ENCODE measurements at regions not wholly inside any gene's neighbourhood (a gene's known extent, or its start where the extent isn't known, plus 50 kb on each side); places are given as distances from the start of the nearest gene placed in this dataset.
"Not testable (repeated sequence)": the region's sequence is repeated elsewhere in the genome, so short reads cannot be mapped to it uniquely, and the experiment has no call there.

- no peak for DNase-seq (ENCODE audit: low read depth in 4 of 4, low spot score in 3 of 4)
Observed at GRCh38 chr2:128667391-128667790, 348.7 kb upstream of the HS6ST1 start.

GRCh38 chr2:128668946-128669345 is 350.3 kb upstream of the HS6ST1 start:
- DNase-seq (ENCODE audit: low read depth in 4 of 4, low spot score in 3 of 4) = no peak

GRCh38 chr2:128670066-128670465 is 351.4 kb upstream of the HS6ST1 start:
- no peak for DNase-seq (ENCODE audit: low read depth in 4 of 4, low spot score in 3 of 4)

GRCh38 chr2:128671981-128672757 is 353.5 kb upstream of the HS6ST1 start:
- not testable (repeated sequence) for DNase-seq (ENCODE audit: low read depth in 4 of 4, low spot score in 3 of 4)

- DNase-seq (ENCODE audit: low read depth in 4 of 4, low spot score in 3 of 4) = not testable (repeated sequence)
Observed at GRCh38 chr2:128679680-128680079, 361.0 kb upstream of the HS6ST1 start.

- no peak for DNase-seq (ENCODE audit: low read depth in 4 of 4, low spot score in 3 of 4)
Observed at GRCh38 chr2:128681507-128681906, 362.8 kb upstream of the HS6ST1 start.

GRCh38 chr2:128682266-128682665 is 363.6 kb upstream of the HS6ST1 start:
- DNase-seq (ENCODE audit: low read depth in 4 of 4, low spot score in 3 of 4) = no peak

GRCh38 chr2:128682729-128683284 is 364.1 kb upstream of the HS6ST1 start:
- DNase-seq (ENCODE audit: low read depth in 4 of 4, low spot score in 3 of 4) = no peak

- DNase-seq (ENCODE audit: low read depth in 4 of 4, low spot score in 3 of 4) = no peak
Observed at GRCh38 chr2:128684523-128684922, 365.9 kb upstream of the HS6ST1 start.

- DNase-seq (ENCODE audit: low read depth in 4 of 4, low spot score in 3 of 4) = no peak
Observed at GRCh38 chr2:128685841-128686496, 367.3 kb upstream of the HS6ST1 start.

- no peak for DNase-seq (ENCODE audit: low read depth in 4 of 4, low spot score in 3 of 4)
Observed at GRCh38 chr2:128686497-128686859, 367.8 kb upstream of the HS6ST1 start.

- no peak for DNase-seq (ENCODE audit: low read depth in 4 of 4, low spot score in 3 of 4)
Observed at GRCh38 chr2:128686881-128687555, 368.4 kb upstream of the HS6ST1 start.

GRCh38 chr2:128687565-128687964 is 368.9 kb upstream of the HS6ST1 start:
- DNase-seq (ENCODE audit: low read depth in 4 of 4, low spot score in 3 of 4) = no peak

GRCh38 chr2:128689971-128690370 is 371.3 kb upstream of the HS6ST1 start:
- DNase-seq (ENCODE audit: low read depth in 4 of 4, low spot score in 3 of 4) = no peak

- DNase-seq (ENCODE audit: low read depth in 4 of 4, low spot score in 3 of 4) = no peak
Observed at GRCh38 chr2:128690431-128690830, 371.8 kb upstream of the HS6ST1 start.

- DNase-seq (ENCODE audit: low read depth in 4 of 4, low spot score in 3 of 4) = no peak
Observed at GRCh38 chr2:128690869-128691268, 372.2 kb upstream of the HS6ST1 start.

GRCh38 chr2:128691526-128691925 is 372.9 kb upstream of the HS6ST1 start:
- no peak for DNase-seq (ENCODE audit: low read depth in 4 of 4, low spot score in 3 of 4)

- DNase-seq (ENCODE audit: low read depth in 4 of 4, low spot score in 3 of 4) = no peak
Observed at GRCh38 chr2:128692895-128693742, 374.5 kb upstream of the HS6ST1 start.

GRCh38 chr2:128693743-128694029 is 375.0 kb upstream of the HS6ST1 start:
- DNase-seq (ENCODE audit: low read depth in 4 of 4, low spot score in 3 of 4) = no peak

GRCh38 chr2:128695646-128696220 is 377.1 kb upstream of the HS6ST1 start:
- no peak for DNase-seq (ENCODE audit: low read depth in 4 of 4, low spot score in 3 of 4)
